HL-60 (cell line): ENCODE measurements at regions not wholly inside any gene's neighbourhood (a gene's known extent, or its start where the extent isn't known, plus 50 kb on each side); places are given as distances from the start of the nearest gene placed in this dataset.

Experiments used
- CTCF ChIP-seq: IDR thresholded peaks from one replicate; pipeline ENCODE4 v1.5.1; 2011; ENCODE audit warnings: low read length, control low read depth, inconsistent platforms; ENCODE audit not compliant: insufficient read depth
- POLR2AphosphoS5 ChIP-seq: IDR thresholded peaks from 2 replicates; pipeline ENCODE4 v1.6.1; 2012; ENCODE audit warnings: low read depth

- TF ChIP-seq CTCF (no peak), POLR2AphosphoS5 (no peak)
These were observed 205.4 kb downstream of the CNTN3 start for GRCh38 chr3:74409066-74409465.
